NCI-H2227 (cell line): ENCODE measurements at regions not wholly inside any gene's neighbourhood (a gene's known extent, or its start where the extent isn't known, plus 50 kb on each side); places are given as distances from the start of the nearest gene placed in this dataset.

Source experiments
- DNase-seq: peaks from one replicate; lab custom pipeline; 2025; ENCODE audit not compliant: unreplicated experiment; lab: John Stamatoyannopoulos, UW

- DNase-seq: no peak
These were observed 307.9 kb downstream of the C4orf33 start for GRCh38 chr4:129403848-129404247.

DNA sequence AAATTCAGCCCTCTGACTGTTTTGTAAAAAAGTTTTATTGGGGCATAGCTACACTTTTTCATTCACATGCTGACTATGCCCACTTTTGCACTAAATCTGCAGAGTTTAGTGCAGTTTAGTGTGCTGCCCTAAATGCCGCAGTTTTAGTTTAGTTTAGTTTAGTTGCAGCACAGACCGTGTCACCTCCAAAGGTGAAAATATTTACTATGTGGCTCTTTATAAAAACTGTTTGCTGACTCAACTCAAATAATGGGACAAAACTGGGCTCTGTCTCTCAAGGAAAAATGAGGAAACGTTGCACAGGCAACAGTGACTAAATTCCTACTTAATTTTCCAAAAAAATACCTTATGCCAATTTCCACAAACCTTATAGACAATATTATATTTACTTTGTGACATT, 314.2 kb downstream of the C4orf33 start:
- no peak for DNase-seq

GRCh38 chr4:129415004-129415403, 319.1 kb downstream of the C4orf33 start:
- DNase-seq: no peak

GRCh38 chr4:129420637-129421036, 324.7 kb downstream of the C4orf33 start:
- no peak for DNase-seq

DNA sequence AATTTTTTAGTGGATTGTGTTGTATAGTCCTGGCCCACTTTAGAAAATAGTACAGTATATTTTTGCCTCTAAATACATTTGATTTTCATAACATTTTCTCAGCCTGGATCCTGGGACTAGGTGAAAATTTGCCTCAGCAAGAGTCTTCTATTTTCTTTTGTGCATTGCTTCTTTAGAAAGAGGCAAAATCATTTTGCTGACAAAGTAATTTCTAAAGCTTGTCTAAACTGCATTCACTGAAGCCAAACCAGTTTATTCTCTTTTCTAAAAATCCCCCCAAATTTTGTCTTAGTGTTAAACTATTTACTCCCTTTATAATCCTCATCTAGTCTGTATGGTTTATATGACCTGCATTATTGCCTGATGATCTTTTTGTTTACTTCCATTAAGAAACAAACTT, 326.3 kb downstream of the C4orf33 start:
- DNase-seq: no peak

DNA sequence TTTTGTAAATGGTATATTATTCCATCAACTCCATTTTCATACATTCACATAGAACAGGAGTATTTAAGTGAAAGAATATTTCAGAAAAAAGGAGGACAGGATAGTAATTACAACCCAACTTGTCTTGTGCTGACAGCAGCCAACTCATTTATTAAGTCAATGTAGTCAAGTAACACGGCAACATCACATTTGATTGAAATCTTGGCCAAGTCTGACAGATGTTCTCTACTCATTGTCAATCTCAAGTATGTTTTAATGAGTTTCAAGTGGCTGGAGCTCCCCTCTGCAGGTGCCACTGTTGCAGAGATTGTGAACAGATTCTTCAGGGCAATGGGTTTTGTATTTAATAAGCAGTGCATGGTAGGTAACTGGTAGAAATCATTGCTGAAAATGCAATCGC, 332.5 kb downstream of the C4orf33 start:
- DNase-seq: peak; percentile 72

GRCh38 chr4:129429581-129430320, 333.8 kb downstream of the C4orf33 start:
- DNase-seq: peak; percentile 17

DNA sequence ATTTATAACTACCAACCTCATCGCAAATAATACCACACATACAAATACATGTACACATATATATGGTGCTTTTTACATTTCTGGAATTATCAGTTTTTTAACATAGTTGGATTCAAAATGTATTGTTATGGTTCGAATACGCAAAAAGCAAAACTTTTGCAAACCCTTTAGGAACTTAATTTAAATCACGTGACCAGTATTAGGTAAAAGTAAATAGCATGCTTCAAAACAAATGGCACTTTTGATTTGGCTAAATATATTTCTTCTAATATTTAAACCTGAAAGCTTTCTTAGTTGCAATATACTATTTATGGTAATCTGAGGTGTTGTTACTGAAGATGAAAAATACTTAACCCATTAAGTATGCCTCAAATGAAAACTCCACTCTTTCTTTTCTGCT, 341.4 kb downstream of the C4orf33 start:
- no peak for DNase-seq

GRCh38 chr4:129438456-129438981, 342.6 kb downstream of the C4orf33 start:
- no peak for DNase-seq

DNA sequence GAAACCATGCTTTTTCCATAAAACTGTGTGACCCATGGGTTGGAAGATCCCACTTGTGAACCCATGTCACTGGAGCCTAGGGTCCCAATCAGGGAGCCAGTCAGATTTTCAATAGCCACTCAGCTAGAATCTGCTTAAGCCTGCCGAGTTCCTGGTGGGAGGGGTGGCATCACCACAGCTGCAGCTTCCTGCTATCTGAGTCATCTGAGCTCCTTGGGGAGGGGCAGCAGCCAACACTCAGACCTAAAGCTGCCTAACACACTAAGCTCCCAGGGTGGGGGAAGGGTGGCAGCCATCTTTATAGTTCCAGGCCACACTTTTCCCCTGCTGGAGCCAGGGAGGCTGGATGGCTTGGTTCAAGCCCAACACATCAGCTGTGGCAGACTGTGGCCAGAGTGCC, 350.1 kb downstream of the C4orf33 start:
- DNase-seq: no peak

DNA sequence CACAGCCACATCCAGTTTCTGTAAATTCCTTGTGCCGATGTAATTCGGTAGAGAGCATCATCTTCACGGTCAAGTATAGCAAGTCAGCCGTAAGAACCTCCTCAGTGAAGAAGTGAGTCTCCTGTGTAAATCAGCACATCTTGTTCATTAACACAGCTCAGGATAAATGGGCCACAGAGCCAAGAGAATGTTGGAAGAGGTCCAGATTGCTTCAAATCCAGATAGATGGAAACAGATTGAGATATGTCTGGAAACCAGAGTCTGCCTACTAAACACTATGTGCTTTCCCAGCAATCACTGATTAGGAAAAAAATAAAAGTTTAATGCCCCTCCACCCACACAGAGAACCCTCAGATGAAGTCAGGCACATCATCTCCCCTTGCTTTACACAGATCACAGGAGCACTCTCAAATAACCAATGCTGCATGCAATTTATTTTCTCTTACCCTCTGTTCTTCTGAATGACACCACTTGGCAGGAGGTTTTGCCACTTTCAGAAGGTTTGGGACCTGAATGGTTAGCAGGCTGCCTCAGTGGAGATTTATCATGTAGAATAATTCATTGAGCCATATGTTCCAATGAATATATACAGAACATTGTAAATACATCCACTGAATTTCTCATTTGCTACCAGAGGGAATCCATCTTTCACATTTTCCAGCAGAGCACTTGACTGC, 357.7 kb downstream of the C4orf33 start:
- no peak for DNase-seq

DNA sequence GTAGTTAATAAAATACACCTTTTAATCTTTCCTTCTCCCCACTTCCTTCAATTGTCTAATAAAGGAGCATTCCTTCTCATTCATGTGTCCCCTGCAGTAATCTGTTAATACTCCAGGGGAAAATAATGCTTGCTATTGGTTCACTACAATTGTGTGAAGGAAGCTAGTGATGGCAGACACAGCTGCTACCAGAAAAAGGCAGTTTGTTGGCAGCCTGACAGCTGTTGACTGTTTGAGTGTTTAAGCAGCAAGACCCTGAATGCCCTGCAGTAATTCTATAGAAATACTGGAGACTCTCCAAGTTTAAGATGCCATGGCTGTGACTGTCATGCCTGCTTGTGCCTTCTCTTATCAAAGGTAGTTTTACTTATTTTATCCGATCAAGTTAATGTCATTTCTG, 359.5 kb downstream of the C4orf33 start:
- DNase-seq: peak; percentile 54

GRCh38 chr4:129468624-129469023, 372.7 kb downstream of the C4orf33 start:
- no peak for DNase-seq

DNA sequence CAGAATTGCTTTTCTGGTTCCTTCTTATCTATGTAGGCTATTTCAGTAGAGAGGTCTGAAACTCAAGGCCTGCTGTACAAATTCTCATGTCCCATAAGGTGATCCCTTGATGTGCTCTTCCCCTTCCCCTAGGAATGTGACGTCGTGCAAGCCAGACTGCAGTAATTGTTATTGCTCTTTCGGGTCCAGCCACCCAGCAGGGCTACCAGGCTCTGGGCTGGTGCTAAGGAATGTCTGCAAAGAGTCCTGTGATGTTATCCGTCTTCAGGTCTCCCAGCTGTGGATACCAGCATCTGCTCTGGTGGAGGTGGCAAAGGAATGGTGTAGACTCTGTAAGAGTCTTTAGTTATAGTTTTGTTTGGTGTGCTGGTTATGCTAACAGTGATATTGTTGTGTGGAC, 378.7 kb downstream of the C4orf33 start:
- no peak for DNase-seq

DNA sequence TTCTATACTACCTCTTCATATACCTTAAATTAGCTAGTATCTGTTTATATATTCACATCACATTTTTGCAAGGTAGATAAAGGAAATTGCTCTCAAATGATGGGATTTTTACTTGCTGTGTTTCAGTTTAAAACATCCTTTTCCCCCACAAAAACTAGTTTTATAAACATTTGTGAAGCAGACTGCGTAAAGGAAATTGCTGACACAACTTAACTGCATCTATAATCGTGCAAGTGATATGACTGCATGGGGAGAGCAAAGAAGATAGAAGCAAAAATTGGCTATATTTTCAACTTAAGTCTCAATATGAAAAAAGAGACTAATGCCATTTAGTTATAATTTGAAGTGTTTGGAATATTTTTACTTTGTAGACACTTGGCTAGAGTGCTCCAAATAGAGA, 385.2 kb downstream of the C4orf33 start:
- DNase-seq: no peak

- DNase-seq: no peak
These were observed 392.5 kb downstream of the C4orf33 start for GRCh38 chr4:129488427-129488826.

DNA sequence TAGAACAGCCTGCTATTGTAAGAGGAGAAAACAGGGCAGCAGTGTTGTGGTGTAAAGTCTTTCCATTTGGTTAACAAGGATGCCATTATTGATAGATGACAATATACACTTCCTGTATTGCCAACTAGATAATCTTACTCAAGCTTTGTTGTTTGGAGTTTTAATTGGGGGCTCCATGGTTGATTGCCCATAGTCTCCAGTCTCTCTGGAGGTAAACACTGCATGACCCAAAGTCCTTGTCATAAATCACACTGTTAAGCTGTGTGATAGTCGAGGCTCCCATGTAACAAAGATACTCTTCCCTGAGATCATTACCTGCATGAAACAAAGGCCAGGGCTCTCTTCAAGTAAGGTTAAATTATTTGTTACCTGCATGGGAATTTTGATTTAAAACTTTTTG, 394.6 kb downstream of the C4orf33 start:
- DNase-seq: no peak

- no peak for DNase-seq
These were observed 402.7 kb downstream of the C4orf33 start for GRCh38 chr4:129498626-129499025.

GRCh38 chr4:129514852-129515251, 418.9 kb downstream of the C4orf33 start:
- no peak for DNase-seq

GRCh38 chr4:129515356-129515755, 419.4 kb downstream of the C4orf33 start:
- no peak for DNase-seq

GRCh38 chr4:129526812-129527211, 430.9 kb downstream of the C4orf33 start:
- DNase-seq: peak; percentile 7

DNA sequence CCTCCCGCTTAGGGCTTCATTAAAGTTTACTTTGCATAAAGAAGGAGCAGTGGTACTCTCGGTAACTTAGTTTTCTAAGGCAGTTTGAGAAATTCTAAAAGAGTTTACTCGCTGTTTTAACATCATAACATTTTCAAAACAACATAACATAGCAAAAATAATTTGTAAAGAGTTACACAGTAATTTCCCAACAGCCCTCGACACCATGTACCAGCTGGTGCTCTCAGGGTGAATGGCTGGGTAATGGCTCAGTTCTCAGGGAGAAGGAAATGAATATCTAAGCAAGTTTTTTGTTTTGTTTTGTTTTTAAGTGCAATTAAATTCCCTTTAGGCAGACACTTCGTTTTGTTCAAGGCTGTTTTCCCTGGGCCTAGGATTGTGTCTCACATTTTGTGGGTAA, 435.3 kb downstream of the C4orf33 start:
- DNase-seq: no peak

GRCh38 chr4:129532573-129532972, 436.6 kb downstream of the C4orf33 start:
- no peak for DNase-seq
